Keratinocyte (primary cell): ENCODE measurements at regions not wholly inside any gene's neighbourhood (a gene's known extent, or its start where the extent isn't known, plus 50 kb on each side); places are given as distances from the start of the nearest gene placed in this dataset.

Source experiments
- DNase-seq: peaks from one replicate; pipeline ENCODE4 v3.0.0-alpha.2; 2011; ENCODE audit warnings: low read depth, missing footprints, low spot score
- FAIRE-seq: peaks from 2 replicates; lab custom pipeline; 2011; peaks lifted over from hg19 to GRCh38; lab: Jason Lieb, UNC
- H2AFZ ChIP-seq: 2 replicates; pipeline ENCODE4 v1.6.0; 2012; ENCODE audit warnings: low read length, control low read depth, inconsistent platforms; ENCODE audit not compliant: control insufficient read depth
- H3K27ac ChIP-seq: 2 replicates; pipeline ENCODE4 v1.5.1; 2011; ENCODE audit warnings: low read length; ENCODE audit not compliant: control insufficient read depth, insufficient read depth
- H3K27me3 ChIP-seq: 3 replicates; pipeline ENCODE4 v1.6.0; 2011; ENCODE audit warnings: low read length; ENCODE audit not compliant: control insufficient read depth, insufficient read depth; ENCODE audit errors: extremely low read depth
- H3K36me3 ChIP-seq, 2 experiments: 2 replicates in 1 of 2; 3 replicates in 1 of 2; pipeline ENCODE4 v1.5.1; 2011; ENCODE audit warnings: low read length in 2 of 2, mild to moderate bottlenecking in 1 of 2; ENCODE audit not compliant: control insufficient read depth in 2 of 2, insufficient read depth in 2 of 2; ENCODE audit errors: extremely low read depth in 1 of 2
- H3K4me1 ChIP-seq: 3 replicates; pipeline ENCODE4 v1.5.1; 2011; ENCODE audit warnings: low read length; ENCODE audit not compliant: control insufficient read depth, insufficient read depth; ENCODE audit errors: extremely low read depth
- H3K4me2 ChIP-seq: 3 replicates; pipeline ENCODE4 v1.6.0; 2011; ENCODE audit warnings: low read depth, low read length; ENCODE audit not compliant: control insufficient read depth, insufficient read depth; ENCODE audit errors: extremely low read depth
- H3K4me3 ChIP-seq, 3 experiments: fragments of 200-600 bp in 1 of 3; sonication (generic) in 1 of 3; 2 replicates in 2 of 3; 3 replicates in 1 of 3; pipeline ENCODE4 v1.5.1; 2011 to 2016; ENCODE audit warnings: low read length in 3 of 3, mild to moderate bottlenecking in 3 of 3, control low read depth in 2 of 3, inconsistent platforms in 1 of 3, low read depth in 1 of 3, mixed read lengths in 1 of 3, mixed run types in 1 of 3, moderate library complexity in 1 of 3; ENCODE audit not compliant: control insufficient read depth in 2 of 3, insufficient read depth in 2 of 3; ENCODE audit errors: extremely low read depth in 1 of 3
- H3K79me2 ChIP-seq: 2 replicates; pipeline ENCODE4 v1.6.0; 2012; ENCODE audit warnings: low read length; ENCODE audit not compliant: control insufficient read depth, insufficient read depth
- H3K9ac ChIP-seq: 3 replicates; pipeline ENCODE4 v1.6.0; 2011; ENCODE audit warnings: low read length; ENCODE audit not compliant: control insufficient read depth, insufficient read depth; ENCODE audit errors: extremely low read depth
- H3K9me1 ChIP-seq: 3 replicates; pipeline ENCODE4 v1.6.0; 2011; ENCODE audit warnings: low read length; ENCODE audit not compliant: control insufficient read depth, insufficient read depth; ENCODE audit errors: extremely low read depth
- H3K9me3 ChIP-seq: 2 replicates; pipeline ENCODE4 v1.5.1; 2012; ENCODE audit warnings: low read depth, low read length; ENCODE audit not compliant: control insufficient read depth
- H4K20me1 ChIP-seq: 3 replicates; pipeline ENCODE4 v1.6.0; 2011; ENCODE audit warnings: low read length; ENCODE audit not compliant: control insufficient read depth, insufficient read depth; ENCODE audit errors: extremely low read depth
- EZH2 ChIP-seq: IDR thresholded peaks from one replicate; pipeline ENCODE4 v1.6.1; 2012; ENCODE audit warnings: inconsistent platforms, mild to moderate bottlenecking, low read length, moderate library complexity
- dilution Hi-C: fragments of 300-500 bp; cut with MboI; formaldehyde crosslinking; loops from one replicate; pipeline ENCODE4 v1.7.0; 2020; ENCODE audit warnings: low sequenced_read_pairs; ENCODE audit not compliant: extremely low pct_ligation_motif_present
- TF ChIP-seq, protein P1 (sequence below), 3 experiments: IDR thresholded peaks in 1 of 3; conservative IDR thresholded peaks in 1 of 3; optimal IDR thresholded peaks in 1 of 3; 2 replicates in 2 of 3; 3 replicates in 1 of 3; pipeline versions ENCODE3 to v1.5.1; 2011; ENCODE audit warnings: low read length in 3 of 3, mild to moderate bottlenecking in 3 of 3, moderate library complexity in 2 of 3, control low read depth in 1 of 3, inconsistent platforms in 1 of 3; ENCODE audit not compliant: insufficient read depth in 2 of 3; ENCODE audit errors: extremely low read depth in 1 of 3

GRCh38 chr4:135775909-135776308 lies 1574.3 kb upstream of the PABPC4L start:
- H3K27me3 ChIP-seq = no peaks in the 10 kb centered on the region
- dilution Hi-C loops = no loop called here
- no peak for FAIRE-seq
- DNase-seq = no peak
- H3K27ac ChIP-seq = no peak overlapping the region
- no peak overlapping the region for H3K9ac ChIP-seq
- no peak overlapping the region for H3K4me2 ChIP-seq
- no peaks in the 10 kb centered on the region for H3K9me1 ChIP-seq
- no peak for TF ChIP-seq EZH2
- TF ChIP-seq, protein P1, sequence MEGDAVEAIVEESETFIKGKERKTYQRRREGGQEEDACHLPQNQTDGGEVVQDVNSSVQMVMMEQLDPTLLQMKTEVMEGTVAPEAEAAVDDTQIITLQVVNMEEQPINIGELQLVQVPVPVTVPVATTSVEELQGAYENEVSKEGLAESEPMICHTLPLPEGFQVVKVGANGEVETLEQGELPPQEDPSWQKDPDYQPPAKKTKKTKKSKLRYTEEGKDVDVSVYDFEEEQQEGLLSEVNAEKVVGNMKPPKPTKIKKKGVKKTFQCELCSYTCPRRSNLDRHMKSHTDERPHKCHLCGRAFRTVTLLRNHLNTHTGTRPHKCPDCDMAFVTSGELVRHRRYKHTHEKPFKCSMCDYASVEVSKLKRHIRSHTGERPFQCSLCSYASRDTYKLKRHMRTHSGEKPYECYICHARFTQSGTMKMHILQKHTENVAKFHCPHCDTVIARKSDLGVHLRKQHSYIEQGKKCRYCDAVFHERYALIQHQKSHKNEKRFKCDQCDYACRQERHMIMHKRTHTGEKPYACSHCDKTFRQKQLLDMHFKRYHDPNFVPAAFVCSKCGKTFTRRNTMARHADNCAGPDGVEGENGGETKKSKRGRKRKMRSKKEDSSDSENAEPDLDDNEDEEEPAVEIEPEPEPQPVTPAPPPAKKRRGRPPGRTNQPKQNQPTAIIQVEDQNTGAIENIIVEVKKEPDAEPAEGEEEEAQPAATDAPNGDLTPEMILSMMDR (optimal IDR thresholded peaks at IDR 0.05 in 1 of 3, IDR thresholded peaks at IDR 0.05 in 1 of 3, conservative IDR thresholded peaks at IDR 0.05 in 1 of 3; ENCODE audit: extremely low read depth in 1 of 3, insufficient read depth in 2 of 3, low read length in 3 of 3) = no peak
- no peaks in the 10 kb centered on the region for H3K79me2 ChIP-seq
- no peak overlapping the region for H2AFZ ChIP-seq
- no peaks in the 10 kb centered on the region for H3K36me3 ChIP-seq
- no peaks in the 10 kb centered on the region for H3K4me1 ChIP-seq
- H3K4me3 ChIP-seq = no peak overlapping the region
- no peaks in the 10 kb centered on the region for H3K9me3 ChIP-seq
- no peaks in the 10 kb centered on the region for H4K20me1 ChIP-seq

DNA sequence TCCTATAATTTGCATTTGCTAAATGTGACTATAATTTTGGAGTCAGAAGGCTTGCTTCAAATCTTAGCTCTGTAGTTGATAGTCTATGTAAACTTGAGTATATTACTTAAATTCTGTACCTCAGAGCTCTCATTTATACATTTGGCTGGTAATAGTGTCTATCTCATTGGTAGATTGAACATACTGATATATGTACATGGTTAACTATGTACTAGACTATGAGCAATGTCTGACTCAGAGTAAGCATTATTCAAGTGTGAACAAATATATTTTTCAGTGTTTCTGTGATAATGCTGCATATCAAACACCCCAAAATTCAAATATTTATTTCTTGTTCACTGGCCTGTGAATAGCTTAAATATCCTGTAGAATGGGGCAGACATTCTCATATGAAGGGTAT lies 1568.9 kb upstream of the PABPC4L start:
- no peaks in the 10 kb centered on the region for H4K20me1 ChIP-seq
- DNase-seq = no peak
- no peak overlapping the region for H3K4me2 ChIP-seq
- no peak overlapping the region for H3K27ac ChIP-seq
- TF ChIP-seq EZH2 = no peak
- TF ChIP-seq, protein P1 (optimal IDR thresholded peaks at IDR 0.05 in 1 of 3, IDR thresholded peaks at IDR 0.05 in 1 of 3, conservative IDR thresholded peaks at IDR 0.05 in 1 of 3; ENCODE audit: extremely low read depth in 1 of 3, insufficient read depth in 2 of 3, low read length in 3 of 3) = no peak
- H3K27me3 ChIP-seq = no peaks in the 10 kb centered on the region
- H3K9me1 ChIP-seq = no peaks in the 10 kb centered on the region
- no peak overlapping the region for H2AFZ ChIP-seq
- no peaks in the 10 kb centered on the region for H3K4me1 ChIP-seq
- H3K36me3 ChIP-seq = no peaks in the 10 kb centered on the region
- H3K9ac ChIP-seq = no peak overlapping the region
- no peaks in the 10 kb centered on the region for H3K79me2 ChIP-seq
- dilution Hi-C loops = no loop called here
- no peaks in the 10 kb centered on the region for H3K9me3 ChIP-seq
- no peak overlapping the region for H3K4me3 ChIP-seq
- FAIRE-seq = no peak
